Hypothalamus (tissue), 51 donors: ENCODE measurements at regions not wholly inside any gene's neighbourhood (a gene's known extent, or its start where the extent isn't known, plus 50 kb on each side); places are given as distances from the start of the nearest gene placed in this dataset.
"Not testable (repeated sequence)": the region's sequence is repeated elsewhere in the genome, so short reads cannot be mapped to it uniquely, and the experiment has no call there.

Source experiments
- DNase-seq, 51 donors: peaks; one replicate each; lab custom pipeline; 2025; lab: John Stamatoyannopoulos, UW

DNA sequence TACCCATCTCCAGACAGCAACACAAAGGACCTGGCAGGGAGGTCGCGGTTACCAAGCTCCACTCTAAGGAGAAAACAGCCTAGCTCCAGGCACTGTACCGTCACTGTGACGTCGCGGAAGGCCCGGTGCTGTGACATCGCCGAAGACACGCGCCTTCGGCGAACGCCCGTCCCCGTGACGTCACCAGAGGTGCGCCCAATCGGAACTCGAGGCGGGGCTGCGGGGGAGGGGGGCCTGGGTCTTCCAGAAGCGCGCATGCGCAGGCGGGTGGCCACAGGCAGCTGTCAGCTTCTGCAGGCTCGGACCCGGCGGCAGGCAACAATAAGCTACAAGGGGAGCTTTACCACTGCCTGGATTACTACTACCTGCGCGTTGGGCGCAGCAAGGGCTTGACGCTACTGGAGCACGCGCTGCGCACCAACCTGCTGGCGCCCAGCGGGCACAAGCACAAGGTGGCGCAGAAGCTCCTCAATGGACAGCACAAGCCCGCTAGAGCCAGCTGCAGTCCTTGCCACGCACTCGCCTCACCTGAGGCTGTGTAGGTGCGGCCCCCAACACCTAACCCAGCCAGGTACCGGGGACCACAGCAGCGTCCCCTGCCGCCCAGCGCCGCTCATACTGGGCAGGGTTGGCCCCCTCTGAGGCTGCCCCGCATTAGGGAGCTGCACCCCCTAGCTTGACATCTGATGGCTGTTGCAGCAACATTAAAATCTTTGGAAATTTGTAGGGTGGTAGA is 208.4 kb downstream of the TPST1 start:
- DNase-seq, result peak; percentile 31 to 92 (median 83)

DNA sequence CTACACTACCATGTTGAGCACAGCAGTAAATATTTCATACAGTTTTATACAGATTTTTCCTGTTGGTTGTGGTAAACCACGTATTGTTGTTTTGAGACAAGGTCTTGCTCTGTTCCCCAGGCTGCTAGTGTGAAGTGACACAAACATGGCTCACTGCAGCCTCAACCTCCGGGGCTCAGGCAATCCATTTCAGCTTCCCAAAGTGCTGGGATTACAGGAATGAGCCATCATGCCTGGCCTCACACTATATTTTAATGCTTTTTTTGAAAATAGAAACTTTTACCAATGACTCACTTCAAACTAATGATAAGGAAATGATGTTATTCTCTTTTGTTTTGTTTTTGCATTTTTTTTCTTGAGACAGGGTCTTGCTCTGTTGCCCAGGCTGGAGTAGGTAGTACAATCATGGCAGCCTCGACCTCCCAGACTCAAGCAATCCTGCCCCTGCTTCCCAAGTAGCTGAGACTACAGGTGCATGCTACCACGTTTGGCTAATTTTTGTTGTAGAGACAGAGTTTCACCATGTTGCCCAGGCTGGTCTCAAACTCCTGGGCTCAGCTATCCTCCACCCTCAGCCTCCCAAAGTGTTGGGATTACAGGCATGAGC is 210.6 kb downstream of the TPST1 start:
- no peak for DNase-seq

- DNase-seq, result no peak
Observed at GRCh38 chr7:66418537-66418936, 210.1 kb upstream of the KCTD7 start.

- DNase-seq, result no peak
Observed at GRCh38 chr7:66419210-66419609, 209.5 kb upstream of the KCTD7 start.

- no peak for DNase-seq
Observed at GRCh38 chr7:66421830-66422475, 206.7 kb upstream of the KCTD7 start.

- DNase-seq, result no peak
Observed at GRCh38 chr7:66423729-66424128, 205.0 kb upstream of the KCTD7 start.

GRCh38 chr7:66426332-66426731 is 202.3 kb upstream of the KCTD7 start:
- no peak for DNase-seq

GRCh38 chr7:66426996-66427395 is 201.7 kb upstream of the KCTD7 start:
- DNase-seq, result no peak

DNA sequence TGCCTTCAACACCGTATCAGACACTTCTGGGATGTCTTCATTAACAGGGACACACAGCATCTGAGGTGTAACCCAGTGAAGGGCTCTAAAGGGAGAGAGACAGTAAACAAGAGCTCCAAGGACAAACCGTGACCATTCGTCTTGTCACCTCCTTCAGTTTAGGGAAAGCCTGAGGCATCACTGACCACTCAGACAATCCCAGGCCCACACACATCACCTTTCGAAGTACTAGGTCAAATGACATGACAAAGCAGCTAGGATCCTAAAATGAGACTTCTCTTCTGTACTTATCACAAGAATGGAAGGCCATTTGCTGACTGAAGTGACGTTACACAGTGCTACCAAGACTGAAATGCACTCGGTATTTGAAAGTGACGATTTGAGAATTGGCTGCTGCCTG is 200.7 kb upstream of the KCTD7 start:
- DNase-seq, result no peak

DNA sequence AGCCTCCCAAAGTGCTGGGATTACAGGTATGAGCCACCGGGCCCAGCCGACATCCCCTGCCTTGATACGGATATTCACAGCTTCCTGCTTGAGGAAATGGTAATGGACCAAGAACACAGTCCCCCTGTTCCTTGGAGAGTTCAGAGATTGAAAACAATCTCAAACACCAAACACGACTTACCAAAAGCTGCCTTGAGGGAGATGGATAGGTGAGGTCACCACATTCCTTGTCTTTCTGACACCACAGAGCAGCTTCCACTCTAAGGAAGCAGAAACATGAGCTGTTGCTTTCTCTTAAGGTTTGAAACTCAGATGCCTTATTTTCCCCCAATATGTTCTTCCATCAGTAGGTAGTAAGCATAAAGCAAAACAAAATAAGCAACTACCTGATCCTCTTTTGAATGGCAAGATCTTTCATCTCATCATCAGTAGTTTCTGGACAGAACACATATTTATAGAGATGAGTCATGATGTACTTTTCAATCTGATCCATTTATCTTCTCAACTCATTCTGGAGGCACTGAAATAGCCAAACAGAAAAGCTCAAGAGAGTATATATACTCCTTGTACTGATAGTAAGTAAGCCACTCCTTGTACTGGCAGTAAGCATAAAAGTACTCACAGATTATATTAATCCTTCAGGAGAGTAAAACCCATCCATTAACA is 199.1 kb upstream of the KCTD7 start:
- DNase-seq, result no peak

GRCh38 chr7:66430164-66430545 is 198.5 kb upstream of the KCTD7 start:
- DNase-seq, result no peak

GRCh38 chr7:66438703-66439405 is 189.8 kb upstream of the KCTD7 start:
- DNase-seq, result not testable (repeated sequence)

DNA sequence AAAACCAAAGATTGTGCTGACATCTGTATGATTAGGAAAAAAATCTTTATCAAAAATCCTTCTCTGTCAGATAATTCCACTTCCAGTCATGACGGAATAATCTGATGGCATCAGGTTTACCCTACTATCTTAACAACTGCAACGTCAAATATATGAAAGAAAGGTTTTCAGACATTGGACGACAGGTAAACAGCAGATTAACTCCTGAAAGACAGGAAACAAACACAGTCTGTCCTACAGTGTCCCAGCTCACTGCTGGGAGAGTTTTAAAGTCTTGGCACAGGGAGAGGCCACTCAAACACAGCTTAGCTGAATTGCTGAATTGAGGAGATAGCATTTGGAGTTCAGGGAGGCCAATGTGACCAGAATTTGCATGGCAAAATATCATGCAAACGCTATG is 186.3 kb upstream of the KCTD7 start:
- no peak for DNase-seq

GRCh38 chr7:66443946-66444345 is 184.7 kb upstream of the KCTD7 start:
- DNase-seq, result no peak

DNA sequence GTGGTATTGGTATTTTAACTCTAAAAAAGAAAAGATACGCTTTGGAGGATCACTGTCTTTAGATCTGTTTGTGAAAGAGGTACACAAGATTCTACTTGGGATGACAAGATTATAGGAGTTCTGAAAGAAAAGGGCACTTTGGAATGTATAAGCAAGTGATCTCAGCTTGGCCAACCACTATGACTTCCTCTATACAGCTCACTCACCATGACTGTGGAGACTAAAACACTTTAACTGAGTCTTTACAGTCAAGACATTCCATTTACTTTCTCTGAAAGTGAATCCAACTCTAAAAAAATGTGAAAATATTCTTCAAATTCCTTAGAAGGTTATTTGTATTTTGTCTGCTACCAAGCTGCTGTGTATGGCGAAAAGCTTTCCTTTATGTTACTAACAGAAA is 181.7 kb upstream of the KCTD7 start:
- DNase-seq, result not testable (repeated sequence)

DNA sequence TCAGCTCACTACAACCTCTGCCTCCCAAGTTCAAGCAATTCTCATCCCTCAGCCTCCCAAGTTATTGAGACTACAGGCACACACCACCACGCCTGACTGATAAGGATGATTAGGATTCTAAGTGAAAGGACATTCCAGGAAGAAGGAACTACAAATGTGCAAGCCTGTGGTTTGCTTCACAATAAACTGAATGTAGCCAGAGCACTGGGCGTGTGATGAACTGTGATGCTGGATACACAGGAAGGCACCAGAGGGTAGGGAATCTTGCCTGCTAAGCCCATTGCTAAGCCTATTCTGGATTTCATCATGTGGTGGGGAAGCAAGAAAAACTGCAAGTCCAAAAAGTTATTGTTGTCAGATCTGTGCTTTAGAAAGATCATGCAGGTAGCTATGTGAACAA is 177.9 kb upstream of the KCTD7 start:
- DNase-seq, result not testable (repeated sequence)

- DNase-seq, result not testable (repeated sequence)
Observed at GRCh38 chr7:66451713-66452112, 177.0 kb upstream of the KCTD7 start.

DNA sequence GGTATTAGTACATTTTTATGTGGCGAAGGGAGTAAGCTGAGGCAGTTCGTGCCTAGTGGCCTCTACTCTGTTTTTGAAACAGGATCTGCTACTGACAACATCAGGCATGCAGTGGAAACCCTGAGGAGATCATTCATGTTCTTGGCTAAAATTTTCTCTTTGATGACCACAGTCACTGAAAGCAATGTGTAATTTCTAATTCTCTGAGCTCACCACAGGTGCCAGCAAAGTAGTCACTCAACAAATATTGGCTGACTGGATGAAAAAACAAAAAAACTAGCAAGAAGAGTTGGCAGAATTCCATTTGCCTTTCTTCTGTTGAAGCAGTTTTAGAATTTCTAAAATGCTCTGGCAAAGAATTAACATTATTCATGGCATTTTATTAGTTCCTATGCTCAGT is 176.5 kb upstream of the KCTD7 start:
- DNase-seq, result no peak

DNA sequence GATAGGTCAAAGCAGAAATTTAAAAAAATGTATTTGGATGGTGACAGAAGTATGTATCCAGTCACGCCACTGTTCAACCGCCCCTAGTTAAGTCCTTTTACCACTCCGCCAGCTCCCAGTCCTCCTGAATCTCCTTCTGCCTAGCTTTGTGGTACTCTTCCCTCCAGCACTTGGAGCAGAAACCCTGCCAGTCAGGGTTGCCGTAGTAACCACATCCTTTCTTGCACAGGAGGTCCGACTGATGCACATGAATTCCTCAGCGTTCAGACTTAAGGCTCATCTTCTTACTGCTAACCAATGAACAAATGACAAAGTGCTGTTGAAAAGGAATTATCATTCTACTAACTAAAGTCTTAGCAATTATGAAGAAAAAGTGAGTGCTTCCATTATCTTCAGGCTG is 175.3 kb upstream of the KCTD7 start:
- peak in 11 of 51 donors; percentile 0 to 16 (median 6) for DNase-seq

DNA sequence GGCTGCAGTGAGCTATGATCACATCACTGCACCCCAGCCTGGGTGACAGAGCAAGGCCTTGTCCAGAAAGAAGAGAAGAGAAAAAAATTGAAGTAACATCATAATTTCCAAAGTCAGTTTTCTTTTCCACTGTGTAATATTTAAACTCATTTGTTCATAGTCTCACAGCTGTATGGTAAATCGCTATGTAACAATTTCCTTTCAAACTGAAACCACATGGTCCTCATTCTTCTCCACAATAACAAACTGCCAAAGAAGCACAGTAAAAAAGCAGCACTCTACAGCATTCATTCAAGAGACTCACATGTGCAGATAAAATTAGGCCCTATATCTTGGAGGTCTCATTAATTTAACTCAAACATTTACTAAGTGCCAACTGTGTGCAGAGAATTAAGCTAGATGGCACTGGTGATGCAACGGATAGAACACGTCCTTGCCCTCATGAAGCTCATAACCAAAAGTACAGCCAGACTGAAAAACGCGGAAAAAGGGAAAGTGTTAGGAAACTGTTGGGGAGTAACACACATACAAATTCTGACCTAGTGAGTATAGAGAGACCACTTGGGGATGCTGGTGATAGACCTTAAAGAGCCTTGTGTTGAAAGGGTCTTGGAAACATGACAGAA is 174.0 kb upstream of the KCTD7 start:
- no peak for DNase-seq
